ENCODE measurements at regions not wholly inside any gene's neighbourhood (a gene's known extent, or its start where the extent isn't known, plus 50 kb on each side); places are given as distances from the start of the nearest gene placed in this dataset.

GRCh38 chr2:236400594-236401360, 136.6 kb upstream of the ASB18 start:
- TF ChIP-seq POLR2A (IDR thresholded peaks at IDR 0.05; ENCODE audit: low read depth, low read length), result no peak
- DNase-seq (ENCODE audit: insufficient read length, low spot score) (no peak), FAIRE-seq (no peak)

DNA sequence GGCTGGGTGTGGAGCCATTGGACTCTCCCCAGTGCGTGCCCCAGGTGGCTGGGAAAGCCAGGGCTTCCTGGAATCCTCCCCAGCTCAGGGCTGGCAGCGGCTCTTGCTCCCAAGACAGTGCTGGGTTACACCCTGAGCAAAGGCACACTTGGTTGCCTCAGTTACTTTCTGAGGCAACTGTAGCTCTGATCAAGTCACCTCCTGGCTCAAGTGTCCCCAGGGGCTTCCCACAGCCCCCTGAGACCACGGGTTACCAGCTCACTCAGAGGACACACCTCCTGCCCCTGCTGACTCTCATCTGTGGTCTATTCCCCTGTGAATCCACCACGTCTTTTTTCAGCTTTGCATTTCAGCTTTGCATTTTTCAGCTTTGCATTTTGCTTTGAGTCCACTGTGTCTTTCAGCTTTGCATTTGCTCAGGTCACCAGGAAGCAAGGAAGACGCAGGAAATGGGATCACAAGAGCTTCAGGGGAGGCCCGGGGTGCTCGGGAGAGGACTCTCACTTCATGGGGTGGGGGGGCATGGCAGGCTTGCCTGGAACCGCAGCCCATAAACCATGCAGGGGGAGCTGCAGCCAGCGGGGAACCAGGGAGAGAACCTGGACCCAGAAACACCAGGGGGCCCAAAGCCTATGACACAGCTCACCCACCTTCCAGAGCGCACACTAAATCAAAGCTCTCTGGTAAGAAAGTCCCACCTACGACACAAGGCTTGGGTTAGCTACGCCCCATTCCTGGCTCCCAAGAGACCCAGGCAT, 138.0 kb upstream of the ASB18 start:
- DNase-seq (ENCODE audit: insufficient read length, low spot score) (no peak), FAIRE-seq (no peak)
- no peak for TF ChIP-seq POLR2A (IDR thresholded peaks at IDR 0.05; ENCODE audit: low read depth, low read length)

GRCh38 chr2:236403125-236403524, 138.9 kb upstream of the ASB18 start:
- TF ChIP-seq POLR2A (IDR thresholded peaks at IDR 0.05; ENCODE audit: low read depth, low read length), result no peak
- no peak for FAIRE-seq
- DNase-seq (ENCODE audit: insufficient read length, low spot score), result no peak

GRCh38 chr2:236403811-236404210, 139.6 kb upstream of the ASB18 start:
- FAIRE-seq (no peak), DNase-seq (ENCODE audit: insufficient read length, low spot score) (no peak)
- TF ChIP-seq POLR2A (IDR thresholded peaks at IDR 0.05; ENCODE audit: low read depth, low read length), result no peak

GRCh38 chr2:236404346-236404745, 140.1 kb upstream of the ASB18 start:
- no peak for FAIRE-seq

GRCh38 chr2:236405357-236405756, 141.2 kb upstream of the ASB18 start:
- FAIRE-seq (no peak), DNase-seq (ENCODE audit: insufficient read length, low spot score) (no peak)
- TF ChIP-seq POLR2A (IDR thresholded peaks at IDR 0.05; ENCODE audit: low read depth, low read length), result no peak

More at GRCh38 chr2:236404346-236404745, 140.1 kb upstream of the ASB18 start:
- DNase-seq (ENCODE audit: insufficient read length, low spot score), result no peak
- no peak for TF ChIP-seq POLR2A (IDR thresholded peaks at IDR 0.05; ENCODE audit: low read depth, low read length)

DNA sequence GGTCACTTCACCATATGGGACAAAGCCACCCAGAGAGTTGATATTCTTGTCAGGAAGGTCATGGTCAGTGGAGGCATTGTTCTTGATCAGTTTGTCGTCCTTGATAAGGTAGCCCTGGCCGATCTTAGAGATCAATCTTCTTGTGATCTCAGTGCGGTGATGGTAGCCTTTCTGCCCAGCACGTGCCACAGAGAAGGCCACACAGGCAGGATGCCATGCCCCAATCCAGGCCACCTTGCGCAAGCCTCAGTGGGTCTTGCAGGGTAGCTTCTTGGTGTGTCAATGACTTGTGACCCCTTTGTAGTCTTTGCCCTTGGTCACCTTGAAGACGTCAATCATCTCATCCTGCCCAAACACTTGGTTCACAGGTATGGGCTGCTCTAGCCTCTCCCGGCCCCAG, 143.9 kb upstream of the ASB18 start:
- DNase-seq (ENCODE audit: insufficient read length, low spot score), result no peak
- FAIRE-seq, result no peak
- TF ChIP-seq POLR2A (IDR thresholded peaks at IDR 0.05; ENCODE audit: low read depth, low read length), result no peak

GRCh38 chr2:236408786-236409185, 144.6 kb upstream of the ASB18 start:
- TF ChIP-seq POLR2A (IDR thresholded peaks at IDR 0.05; ENCODE audit: low read depth, low read length), result no peak
- FAIRE-seq, result no peak
- DNase-seq (ENCODE audit: insufficient read length, low spot score), result no peak

DNA sequence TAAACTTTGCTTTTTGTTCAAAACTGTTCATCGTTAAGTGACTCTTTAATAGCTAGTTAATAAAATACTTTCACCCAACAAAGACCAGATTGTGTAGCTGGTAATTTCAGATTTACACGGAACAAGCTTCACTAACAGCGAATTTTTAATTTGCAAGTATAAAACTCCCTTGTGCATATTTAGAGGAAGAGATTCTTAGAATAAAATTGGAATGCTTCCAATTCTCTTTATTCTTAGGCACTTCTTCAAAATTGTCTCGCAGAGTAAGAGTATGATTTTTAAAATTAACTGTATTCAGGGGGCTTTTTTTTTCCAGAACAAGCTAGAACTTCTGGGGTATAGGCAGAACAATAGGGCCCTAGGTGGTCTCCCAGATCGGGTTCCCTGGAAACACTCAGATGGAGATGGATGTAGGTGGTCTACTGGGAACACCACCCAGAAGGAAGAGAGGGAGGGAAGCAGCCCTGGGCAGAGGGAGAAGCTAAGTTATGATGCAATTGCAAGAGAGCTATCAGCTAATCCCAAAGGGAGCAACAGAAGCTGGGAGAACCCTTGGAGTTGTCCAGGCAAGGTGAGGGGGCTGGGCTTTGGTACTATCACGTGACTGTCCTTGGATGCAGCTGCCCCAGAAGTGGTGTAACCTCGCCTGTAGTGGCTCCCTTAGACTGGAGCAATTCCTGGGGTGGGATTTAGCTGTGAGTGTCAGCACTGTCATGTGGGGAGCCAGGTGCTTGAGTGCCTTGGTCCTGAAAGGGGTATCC, 151.7 kb upstream of the ASB18 start:
- FAIRE-seq, result no peak
- no peak for TF ChIP-seq POLR2A (IDR thresholded peaks at IDR 0.05; ENCODE audit: low read depth, low read length)
- DNase-seq (ENCODE audit: insufficient read length, low spot score), result no peak

GRCh38 chr2:236417150-236417549, 152.5 kb upstream of the ACKR3 start:
- no peak for FAIRE-seq
- TF ChIP-seq POLR2A (IDR thresholded peaks at IDR 0.05; ENCODE audit: low read depth, low read length), result no peak
- DNase-seq (ENCODE audit: insufficient read length, low spot score), result no peak

DNA sequence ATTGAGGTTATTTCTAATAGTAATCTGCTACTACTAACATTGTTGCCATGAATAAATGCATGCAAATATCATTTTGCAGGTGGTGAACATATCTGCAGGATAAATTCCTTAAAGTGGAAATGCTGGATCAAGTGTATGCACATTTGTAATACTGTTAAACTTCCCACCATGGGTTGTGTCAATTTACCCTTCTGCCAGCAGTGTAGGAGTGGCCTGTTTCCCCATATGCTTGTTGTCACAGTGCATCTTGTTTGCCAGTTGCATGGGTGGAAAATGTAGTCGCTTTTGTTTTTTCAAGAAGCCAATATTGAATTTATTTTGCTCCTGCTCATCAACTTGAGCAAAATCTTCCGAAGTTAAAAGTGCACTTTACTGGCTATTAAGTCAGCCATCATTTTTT, 139.0 kb upstream of the ACKR3 start:
- FAIRE-seq (no peak), DNase-seq (ENCODE audit: insufficient read length, low spot score) (no peak)
- TF ChIP-seq POLR2A (IDR thresholded peaks at IDR 0.05; ENCODE audit: low read depth, low read length), result no peak

DNA sequence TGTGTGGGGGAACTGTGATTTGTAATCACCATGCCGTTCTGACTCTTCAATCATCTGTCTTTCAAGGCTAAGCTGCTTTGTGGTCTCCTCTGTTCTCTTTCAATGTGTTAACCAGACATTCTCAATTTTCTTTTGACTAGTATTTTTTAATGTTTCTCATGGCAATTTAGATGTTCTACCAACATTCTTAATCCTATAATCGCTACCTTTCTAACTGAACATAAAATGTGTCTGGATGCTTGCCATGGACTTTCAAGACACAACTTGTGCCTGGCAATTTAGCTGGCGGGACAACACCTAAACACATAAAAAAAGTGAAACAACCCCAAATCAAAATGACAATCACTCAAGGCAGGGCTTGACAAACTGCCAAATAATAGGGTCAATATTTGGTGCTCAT, 135.0 kb upstream of the ACKR3 start:
- no peak for DNase-seq (ENCODE audit: insufficient read length, low spot score)
- no peak for FAIRE-seq
- TF ChIP-seq POLR2A (IDR thresholded peaks at IDR 0.05; ENCODE audit: low read depth, low read length), result no peak

GRCh38 chr2:236440110-236440881, 129.3 kb upstream of the ACKR3 start:
- DNase-seq (ENCODE audit: insufficient read length, low spot score) (no peak), FAIRE-seq (no peak)
- TF ChIP-seq POLR2A (IDR thresholded peaks at IDR 0.05; ENCODE audit: low read depth, low read length), result no peak

- DNase-seq (ENCODE audit: insufficient read length, low spot score) (no peak), FAIRE-seq (no peak)
- no peak for TF ChIP-seq POLR2A (IDR thresholded peaks at IDR 0.05; ENCODE audit: low read depth, low read length)
These were observed 125.4 kb upstream of the ACKR3 start for GRCh38 chr2:236444187-236444586.
